Stomach (tissue), 4 donors: ENCODE measurements at regions not wholly inside any gene's neighbourhood (a gene's known extent, or its start where the extent isn't known, plus 50 kb on each side); places are given as distances from the start of the nearest gene placed in this dataset.

ENCODE experiments used
- POLR2AphosphoS5 ChIP-seq, 3 donors: sonication (generic); formaldehyde crosslinking; IDR thresholded peaks; one replicate each; pipeline ENCODE4 v1.6.1; 2016; ENCODE audit warnings: antibody characterized with exemption in 3 of 3
- TF ChIP-seq, protein P1 (sequence below), 7 experiments: fragments of 450-650 bp in 4 of 7; fragments of 200-600 bp in 3 of 7; sonication (generic) in 3 of 7; IDR thresholded peaks; one replicate each; pipeline ENCODE4 v1.5.1; 2016 to 2019; ENCODE audit warnings: antibody characterized with exemption in 7 of 7, control low read depth in 2 of 7, mild to moderate bottlenecking in 1 of 7

DNA sequence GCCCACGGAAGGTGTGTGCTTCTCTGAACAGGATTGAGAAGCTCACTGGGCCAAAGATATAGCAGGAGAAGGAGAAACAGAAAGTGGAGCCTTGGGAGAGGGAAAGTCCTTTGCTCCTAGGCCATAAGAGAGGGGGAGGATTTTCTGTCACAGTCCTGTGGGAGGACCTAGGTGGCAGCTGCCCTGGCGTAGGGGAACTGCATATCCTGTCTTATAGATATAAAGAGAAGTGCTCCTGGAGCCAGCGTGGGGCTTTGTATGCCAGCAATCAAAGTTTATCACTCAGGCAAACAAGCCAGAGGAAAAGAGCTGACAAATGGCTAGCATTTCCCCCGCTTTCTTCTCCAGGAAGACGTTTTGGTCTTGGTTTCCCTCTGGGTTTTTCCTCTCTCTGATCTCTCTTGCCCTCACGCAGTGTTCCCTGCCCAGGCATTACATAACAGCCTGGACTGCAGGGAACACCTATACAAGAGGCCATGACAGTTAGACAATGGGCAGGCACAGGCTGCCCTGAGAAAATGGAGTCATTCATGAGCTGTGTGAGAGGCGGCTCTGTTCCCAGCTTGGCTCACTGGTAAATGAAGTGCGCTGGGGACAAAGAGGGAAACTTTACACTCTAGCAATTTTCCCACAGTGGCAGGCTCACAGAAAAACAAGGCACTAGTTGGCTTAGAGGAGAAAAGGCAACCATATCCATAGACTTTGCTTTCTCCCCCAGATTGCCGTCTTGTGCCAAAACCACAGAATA lies 52.5 kb upstream of the ZNF648 start:
- TF ChIP-seq POLR2AphosphoS5 (IDR thresholded peaks at IDR 0.05), result no peak
- TF ChIP-seq, protein P1, sequence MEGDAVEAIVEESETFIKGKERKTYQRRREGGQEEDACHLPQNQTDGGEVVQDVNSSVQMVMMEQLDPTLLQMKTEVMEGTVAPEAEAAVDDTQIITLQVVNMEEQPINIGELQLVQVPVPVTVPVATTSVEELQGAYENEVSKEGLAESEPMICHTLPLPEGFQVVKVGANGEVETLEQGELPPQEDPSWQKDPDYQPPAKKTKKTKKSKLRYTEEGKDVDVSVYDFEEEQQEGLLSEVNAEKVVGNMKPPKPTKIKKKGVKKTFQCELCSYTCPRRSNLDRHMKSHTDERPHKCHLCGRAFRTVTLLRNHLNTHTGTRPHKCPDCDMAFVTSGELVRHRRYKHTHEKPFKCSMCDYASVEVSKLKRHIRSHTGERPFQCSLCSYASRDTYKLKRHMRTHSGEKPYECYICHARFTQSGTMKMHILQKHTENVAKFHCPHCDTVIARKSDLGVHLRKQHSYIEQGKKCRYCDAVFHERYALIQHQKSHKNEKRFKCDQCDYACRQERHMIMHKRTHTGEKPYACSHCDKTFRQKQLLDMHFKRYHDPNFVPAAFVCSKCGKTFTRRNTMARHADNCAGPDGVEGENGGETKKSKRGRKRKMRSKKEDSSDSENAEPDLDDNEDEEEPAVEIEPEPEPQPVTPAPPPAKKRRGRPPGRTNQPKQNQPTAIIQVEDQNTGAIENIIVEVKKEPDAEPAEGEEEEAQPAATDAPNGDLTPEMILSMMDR (IDR thresholded peaks at IDR 0.05), result no peak
